ENCODE measurements at regions not wholly inside any gene's neighbourhood (a gene's known extent, or its start where the extent isn't known, plus 50 kb on each side); places are given as distances from the start of the nearest gene placed in this dataset.

- POLR2A ChIA-PET = no interaction called here
- no peak for TF ChIP-seq CTCF (IDR thresholded peaks at IDR 0.05; ENCODE audit: low read depth, low read length)
- no peak overlapping the region for H3K4me3 ChIP-seq (ENCODE audit: low read depth, low read length)
- H3K27me3 ChIP-seq (ENCODE audit: control insufficient read depth, insufficient read depth, low read length) = peaks cover 2% of the 10 kb centered on the region
- no peak overlapping the region for H3K27ac ChIP-seq (ENCODE audit: low read depth, low read length)
- no peaks in the 10 kb centered on the region for H3K9me3 ChIP-seq (ENCODE audit: control insufficient read depth, insufficient read depth, low read length)
- CTCF ChIA-PET = interaction anchor here (0.6 kb wide), 1 partner anchor 156 kb away, joined by 3 read pairs; no protein-coding TSS in a partner anchor
- no peak for DNase-seq (ENCODE audit: low read depth, low spot score)
Measured at GRCh38 chr11:112457532-112457931, 196.9 kb upstream of the PLET1 start.

- no peak for TF ChIP-seq CTCF (IDR thresholded peaks at IDR 0.05; ENCODE audit: low read depth, low read length)
- POLR2A ChIA-PET = no interaction called here
- Histone ChIP-seq H3K4me3 (ENCODE audit: low read depth, low read length) (peak overlapping the region; percentile 44), H3K9me3 (ENCODE audit: control insufficient read depth, insufficient read depth, low read length) (no peaks in the 10 kb centered on the region), H3K27ac (ENCODE audit: low read depth, low read length) (no peak overlapping the region), H3K27me3 (ENCODE audit: control insufficient read depth, insufficient read depth, low read length) (peaks cover 2% of the 10 kb centered on the region)
- no peak for DNase-seq (ENCODE audit: low read depth, low spot score)
- CTCF ChIA-PET = no interaction called here
Measured at GRCh38 chr11:112459001-112459400, 198.3 kb upstream of the PLET1 start.

DNA sequence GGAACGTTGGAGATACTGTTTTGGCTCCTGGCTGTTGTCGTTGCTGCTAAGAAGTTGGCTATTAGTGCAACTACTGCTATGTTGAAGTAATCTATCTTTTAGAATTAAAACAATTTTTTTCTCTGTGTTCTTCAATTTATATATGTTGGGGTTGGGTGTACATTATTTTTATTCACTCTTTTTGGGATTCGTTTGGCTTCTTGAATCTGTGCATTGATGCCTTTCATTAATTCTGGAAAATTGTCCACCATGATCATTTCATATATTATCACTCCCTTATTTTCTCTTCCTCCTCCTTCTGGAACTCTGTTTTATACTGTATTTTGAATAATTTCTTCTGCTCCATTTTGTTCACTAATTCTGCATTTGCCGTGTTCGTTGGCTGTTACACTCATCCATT, 199.5 kb upstream of the PLET1 start:
- no peak for DNase-seq (ENCODE audit: low read depth, low spot score)
- CTCF ChIA-PET = no interaction called here
- Histone ChIP-seq H3K9me3 (ENCODE audit: control insufficient read depth, insufficient read depth, low read length) (no peaks in the 10 kb centered on the region), H3K4me3 (ENCODE audit: low read depth, low read length) (no peak overlapping the region), H3K27ac (ENCODE audit: low read depth, low read length) (no peak overlapping the region), H3K27me3 (ENCODE audit: control insufficient read depth, insufficient read depth, low read length) (peaks cover 4% of the 10 kb centered on the region)
- TF ChIP-seq CTCF (IDR thresholded peaks at IDR 0.05; ENCODE audit: low read depth, low read length) = no peak
- POLR2A ChIA-PET = no interaction called here

- Histone ChIP-seq H3K27me3 (ENCODE audit: control insufficient read depth, insufficient read depth, low read length) (peaks cover 5% of the 10 kb centered on the region), H3K27ac (ENCODE audit: low read depth, low read length) (no peak overlapping the region), H3K9me3 (ENCODE audit: control insufficient read depth, insufficient read depth, low read length) (no peaks in the 10 kb centered on the region), H3K4me3 (ENCODE audit: low read depth, low read length) (no peak overlapping the region)
- POLR2A ChIA-PET = no interaction called here
- no peak for DNase-seq (ENCODE audit: low read depth, low spot score)
- CTCF ChIA-PET = interaction anchor here (0.6 kb wide), 1 partner anchor 12 kb away, joined by 4 read pairs; no protein-coding TSS in a partner anchor
- no peak for TF ChIP-seq CTCF (IDR thresholded peaks at IDR 0.05; ENCODE audit: low read depth, low read length)
Measured at GRCh38 chr11:112464949-112465348, 204.3 kb upstream of the PLET1 start.

- no peak for DNase-seq (ENCODE audit: low read depth, low spot score)
- ChIA-PET POLR2A (no interaction called here), CTCF (interaction anchor here (0.6 to 1.1 kb wide), 2 partner anchors 216 to 824 kb away, joined by 3 read pairs; no protein-coding TSS in a partner anchor)
- H3K27ac ChIP-seq (ENCODE audit: low read depth, low read length) = no peak overlapping the region
- no peak for TF ChIP-seq CTCF (IDR thresholded peaks at IDR 0.05; ENCODE audit: low read depth, low read length)
- H3K9me3 ChIP-seq (ENCODE audit: control insufficient read depth, insufficient read depth, low read length) = no peaks in the 10 kb centered on the region
- peaks cover 5% of the 10 kb centered on the region for H3K27me3 ChIP-seq (ENCODE audit: control insufficient read depth, insufficient read depth, low read length)
- H3K4me3 ChIP-seq (ENCODE audit: low read depth, low read length) = no peak overlapping the region
Measured at GRCh38 chr11:112465433-112466024, 204.9 kb upstream of the PLET1 start.

All from AG04450 (cell line).